Stimulated activated CD8-positive, alpha-beta memory T cell treated with anti-CD3 and anti-CD28 coated beads, Interleukin-4, amount 100 ng/mL, for 1 hour (primary cell): ENCODE measurements at regions not wholly inside any gene's neighbourhood (a gene's known extent, or its start where the extent isn't known, plus 50 kb on each side); places are given as distances from the start of the nearest gene placed in this dataset.
"Not testable (repeated sequence)": the region's sequence is repeated elsewhere in the genome, so short reads cannot be mapped to it uniquely, and the experiment has no call there.

ENCODE experiments used
- DNase-seq, 2 donors: peaks; one replicate each; pipeline ENCODE4 v3.0.0-alpha.2; 2020; ENCODE audit warnings: low read depth in 2 of 2, low spot score in 1 of 2

DNA sequence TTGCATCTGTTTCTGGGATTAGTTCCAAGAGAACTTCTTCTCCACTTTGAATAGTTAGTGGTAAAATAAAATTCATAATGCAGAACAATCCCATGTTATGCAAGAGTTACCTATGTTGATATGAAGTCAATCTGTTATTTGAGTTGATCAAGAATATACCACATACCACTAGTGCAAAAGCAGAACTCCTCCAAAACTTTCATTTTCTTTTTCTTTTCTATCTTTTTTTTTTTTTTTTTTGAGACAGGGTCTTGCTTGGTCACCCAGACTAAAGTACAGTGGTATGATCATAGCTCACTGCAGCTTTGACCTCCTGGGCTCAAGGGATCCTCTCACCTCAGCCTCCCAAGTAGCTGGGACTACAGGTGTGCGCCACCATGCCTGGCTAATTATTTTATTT, 78.8 kb upstream of the UMPS start:
- not testable (repeated sequence) for DNase-seq

DNA sequence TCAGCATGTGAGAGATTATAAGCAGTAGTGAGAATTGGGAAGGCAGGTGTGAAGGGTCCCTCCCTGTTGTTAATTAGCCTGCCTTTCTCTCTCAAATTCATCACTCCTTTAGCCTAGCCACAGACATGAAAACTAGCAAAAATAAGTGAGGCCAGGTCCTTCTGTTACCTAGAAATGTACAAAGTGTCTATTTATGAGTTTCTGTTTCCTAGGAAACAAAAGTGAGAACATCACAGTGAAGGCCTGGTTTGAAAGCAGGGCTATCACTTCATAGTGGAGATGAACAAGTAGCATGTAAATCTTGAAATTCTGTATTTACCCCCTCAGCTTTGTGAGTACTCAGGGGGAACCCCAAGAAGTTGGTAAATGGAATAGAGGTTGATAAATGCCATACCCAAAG, 78.2 kb upstream of the UMPS start:
- no peak for DNase-seq

DNA sequence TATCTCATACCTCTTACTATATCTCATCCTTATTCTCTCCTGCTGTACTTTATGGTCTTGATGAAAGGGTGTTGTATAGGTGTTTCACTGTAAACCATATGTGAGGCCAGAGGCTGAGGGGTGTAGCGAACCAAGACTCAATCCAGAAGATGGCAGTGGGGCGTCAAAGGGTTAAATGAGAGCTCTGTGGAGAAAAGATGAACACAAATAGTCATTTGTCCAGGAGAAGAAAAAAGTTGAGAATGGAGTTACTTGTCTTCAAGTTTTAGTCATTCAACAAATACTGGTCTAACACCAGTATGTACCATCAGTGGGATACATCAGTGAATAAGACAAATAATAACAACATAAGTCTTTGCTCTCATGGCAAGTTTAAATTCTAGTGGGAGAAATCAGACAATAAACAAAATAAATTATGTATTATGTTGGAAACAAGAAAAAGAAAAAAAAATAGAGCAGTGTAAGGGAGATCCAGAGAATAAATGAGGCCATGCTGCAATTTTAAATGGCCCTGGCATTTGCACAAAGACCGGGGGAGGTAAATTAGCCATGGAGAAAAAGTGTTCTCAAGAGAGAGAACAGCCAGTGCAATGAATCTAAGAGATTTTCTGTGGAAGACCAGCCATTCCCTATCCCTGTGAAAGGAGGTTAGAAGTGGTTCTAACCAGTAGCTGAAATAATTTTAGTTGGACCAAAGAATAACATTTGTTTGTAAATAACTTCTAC, 77.0 kb upstream of the UMPS start:
- DNase-seq, result no peak

DNA sequence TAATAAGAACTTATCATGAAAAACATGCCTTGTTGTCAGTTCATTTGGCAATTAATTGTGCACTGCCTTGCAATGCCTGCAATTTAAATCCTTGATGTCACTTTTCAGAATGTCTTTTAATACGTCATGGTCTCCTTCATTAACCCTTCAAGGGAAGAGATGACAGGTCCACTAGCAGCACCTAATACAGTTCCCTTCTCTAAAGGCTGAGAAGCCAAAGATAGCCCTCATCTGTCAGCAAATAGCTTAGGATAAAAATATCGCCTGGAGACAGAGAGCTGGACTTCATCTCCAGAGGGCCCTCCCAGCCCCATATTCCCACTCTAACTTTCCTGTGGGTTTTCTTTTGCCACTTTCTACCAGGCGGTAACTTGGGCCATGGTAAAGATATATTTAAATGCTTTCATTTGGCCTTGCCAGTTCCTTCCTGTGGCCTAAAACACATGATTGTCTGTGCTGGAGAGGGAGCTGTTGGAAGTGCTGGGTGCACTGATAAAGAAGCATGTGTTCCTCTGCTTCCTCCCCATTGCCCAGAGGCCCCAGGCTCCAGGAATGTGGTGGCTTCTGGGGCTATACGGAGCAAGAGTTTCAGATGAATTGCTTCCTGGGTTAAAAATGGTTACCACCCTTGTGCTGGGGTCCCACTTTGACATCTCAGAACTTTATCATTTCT, 76.3 kb upstream of the UMPS start:
- no peak for DNase-seq

DNA sequence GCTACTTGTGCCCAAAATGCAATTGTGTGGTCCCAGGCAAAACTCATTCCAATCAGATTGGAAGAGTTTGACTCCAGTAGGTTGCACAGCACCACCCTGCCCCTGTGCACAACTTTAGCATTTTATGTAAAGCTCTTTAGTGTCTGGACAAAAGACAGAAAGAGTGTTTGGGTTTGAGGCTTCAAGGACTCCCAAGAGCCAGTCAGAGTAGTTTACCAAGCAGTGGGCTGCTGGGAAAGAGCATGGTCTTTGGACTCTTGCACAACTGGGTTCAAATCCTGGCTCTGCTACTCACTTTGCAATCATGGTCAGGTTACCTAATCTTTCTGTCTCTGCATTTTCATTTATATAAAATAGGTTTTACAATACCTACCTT, 75.8 kb upstream of the UMPS start:
- no peak for DNase-seq

DNA sequence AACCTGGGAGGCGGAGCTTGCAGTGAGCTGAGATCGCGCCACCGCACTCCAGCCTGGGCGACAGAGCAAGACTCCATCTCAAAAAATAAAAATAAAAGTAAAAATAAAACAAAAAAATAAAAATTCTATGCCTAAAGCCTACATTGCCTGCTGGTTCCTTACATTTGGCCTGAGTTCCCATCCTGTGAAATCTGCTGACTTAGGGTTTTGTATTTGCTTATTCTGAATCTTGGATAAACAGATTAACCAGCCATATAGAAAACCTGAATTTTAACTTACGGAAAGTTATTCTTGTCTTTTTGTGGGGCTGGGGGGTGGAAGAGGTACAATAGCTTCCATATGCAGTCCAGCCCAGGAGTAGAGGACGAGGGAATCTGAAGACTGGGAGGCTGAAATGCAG, 73.7 kb upstream of the UMPS start:
- no peak for DNase-seq

DNA sequence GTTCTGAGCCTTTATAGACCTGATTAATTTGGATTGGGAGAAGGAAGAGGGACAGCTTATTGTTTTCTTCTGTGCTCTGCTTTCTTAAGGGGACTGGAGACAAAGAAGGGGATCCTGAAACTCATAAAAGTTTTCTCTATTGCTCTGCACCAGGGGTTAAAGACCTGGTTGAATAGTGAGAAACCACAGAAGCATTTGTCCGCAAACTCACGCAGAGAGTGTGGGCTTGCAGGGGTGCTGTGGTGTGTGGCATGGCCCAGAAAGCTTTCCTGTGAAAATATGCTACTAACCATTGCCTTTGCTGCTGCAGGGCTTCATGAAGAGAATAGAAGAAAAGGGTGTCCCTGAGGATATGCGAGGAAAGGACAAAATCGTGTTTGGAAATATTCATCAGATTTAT, 73.1 kb upstream of the UMPS start:
- DNase-seq, result no peak

DNA sequence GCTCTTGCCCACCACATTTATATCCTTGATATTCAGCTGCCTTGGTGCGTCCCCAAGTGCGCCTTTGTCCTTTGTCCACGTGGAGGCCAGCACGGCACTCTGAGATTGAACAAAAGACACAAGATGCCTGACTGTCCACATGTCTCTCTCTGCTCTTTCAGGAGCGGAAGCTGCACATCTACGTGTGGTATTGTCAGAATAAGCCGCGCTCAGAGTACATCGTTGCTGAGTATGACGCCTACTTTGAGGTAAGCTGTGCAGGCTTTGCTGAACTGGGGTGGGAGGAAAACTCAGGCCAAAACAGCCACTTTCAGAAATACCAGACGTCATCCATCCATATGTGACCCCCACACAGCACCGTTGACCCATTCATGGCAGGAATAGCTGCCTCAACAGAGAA, 72.0 kb upstream of the UMPS start:
- no peak for DNase-seq

DNA sequence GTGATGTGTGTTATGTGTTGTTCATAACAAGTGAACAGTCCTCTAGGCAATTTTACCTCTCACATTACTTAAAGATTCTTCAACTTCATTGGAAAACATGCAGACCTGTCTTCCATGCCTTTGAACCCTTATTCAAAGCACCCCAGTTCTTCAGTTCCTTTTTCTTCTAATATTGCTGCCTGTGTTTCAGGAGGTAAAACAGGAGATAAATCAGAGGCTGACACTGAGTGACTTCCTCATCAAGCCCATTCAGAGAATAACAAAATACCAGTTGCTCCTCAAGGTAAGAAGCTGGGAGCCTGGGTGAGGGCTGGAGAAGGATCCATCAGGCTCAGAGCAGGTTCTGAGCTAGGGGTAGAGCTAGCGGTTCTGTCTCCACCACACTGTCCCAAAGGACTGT, 71.1 kb upstream of the UMPS start:
- DNase-seq, result no peak

DNA sequence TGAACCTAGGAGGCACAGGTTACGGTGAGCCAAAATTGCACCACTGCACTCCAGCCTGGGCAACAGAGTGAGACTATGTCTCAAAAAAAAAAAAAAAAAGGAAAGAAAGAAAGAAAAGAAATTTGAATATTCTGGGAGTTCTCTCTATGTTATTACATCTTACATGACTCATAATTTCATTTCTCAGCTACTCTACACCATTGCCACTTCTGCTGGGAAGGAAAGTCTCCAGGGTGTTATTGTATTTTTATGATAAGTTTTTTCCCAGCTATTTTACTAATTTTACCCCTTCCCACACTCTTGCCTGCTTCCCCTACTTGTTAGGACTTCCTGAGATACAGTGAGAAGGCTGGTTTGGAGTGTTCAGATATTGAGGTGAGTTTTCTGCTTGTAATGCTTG, 69.7 kb upstream of the UMPS start:
- DNase-seq, result no peak

DNA sequence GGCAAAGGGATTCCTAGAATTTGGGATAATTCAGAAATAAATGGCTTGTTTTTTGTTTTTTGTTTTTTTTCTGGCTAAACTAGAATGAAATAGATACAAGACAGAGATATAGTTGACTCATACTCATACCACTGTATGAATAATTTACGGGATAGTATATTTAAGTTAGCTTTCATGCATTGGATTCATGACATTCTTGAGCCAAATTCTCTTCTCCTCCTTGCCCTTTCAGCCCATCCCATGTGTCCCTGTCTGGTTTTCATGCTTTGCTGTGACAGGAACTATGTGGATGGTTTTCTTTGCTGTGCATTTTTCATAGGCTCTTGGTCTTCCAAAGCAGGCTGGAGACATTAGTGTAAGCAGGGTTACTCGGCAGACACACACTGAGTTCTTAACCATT, 66.6 kb upstream of the UMPS start:
- DNase-seq, result no peak

DNA sequence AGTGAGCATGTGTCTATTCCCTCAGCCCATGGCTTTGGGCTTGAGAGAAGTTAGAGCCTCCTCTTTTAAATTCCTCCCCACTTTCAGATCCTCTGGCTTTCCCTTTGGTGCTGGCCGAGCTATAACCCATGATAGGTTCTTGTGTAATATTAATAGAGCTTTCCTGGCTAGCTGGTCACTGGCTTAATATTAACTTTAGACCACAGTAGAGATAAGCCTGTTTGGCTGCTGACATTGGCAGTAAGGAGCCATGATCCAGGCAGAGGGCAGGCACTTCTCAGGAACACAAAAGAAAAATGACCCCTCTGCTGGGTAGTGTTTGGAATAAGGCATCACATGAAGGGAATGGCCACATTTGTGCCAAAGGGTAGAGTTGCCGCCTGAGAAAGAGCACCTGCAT, 65.4 kb upstream of the UMPS start:
- DNase-seq, result no peak

DNA sequence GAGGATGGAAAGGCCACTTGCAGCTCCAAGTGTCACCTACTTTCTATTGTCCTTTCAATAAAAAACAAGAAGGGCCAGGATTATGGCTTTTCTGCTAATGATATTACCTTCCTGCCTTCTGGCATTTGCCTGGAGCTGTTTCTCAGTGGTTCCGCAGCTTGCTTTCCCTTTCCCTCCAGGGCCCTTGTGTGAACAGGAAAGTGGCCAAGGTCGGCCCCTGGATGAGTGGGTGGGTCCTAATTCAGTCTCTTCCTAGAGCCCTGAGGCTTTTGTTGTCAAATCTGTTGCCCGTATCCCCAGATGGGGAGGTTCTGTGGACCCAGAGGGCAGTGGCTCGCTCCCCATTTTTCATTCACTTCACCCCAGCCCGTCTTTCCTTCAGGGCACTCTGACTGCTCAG, 64.2 kb upstream of the UMPS start:
- no peak for DNase-seq

DNA sequence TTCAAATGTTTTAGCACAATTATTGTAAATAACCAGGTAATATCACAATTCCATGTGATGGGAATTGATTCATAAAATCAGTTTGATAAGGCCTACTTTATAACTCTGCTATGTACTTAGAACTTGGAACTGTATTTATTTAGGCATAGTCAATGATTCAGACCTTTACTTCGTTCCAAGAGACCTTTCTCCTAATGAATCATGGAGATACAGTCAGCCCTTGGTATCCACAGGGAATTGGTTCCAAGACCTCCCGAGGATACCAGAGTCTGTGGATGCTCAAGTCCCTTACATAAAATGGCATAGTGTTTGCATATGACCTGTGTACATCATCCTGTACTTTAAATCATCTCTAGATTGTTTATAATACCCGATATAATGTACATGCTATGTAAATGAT, 60.8 kb upstream of the UMPS start:
- no peak for DNase-seq

DNA sequence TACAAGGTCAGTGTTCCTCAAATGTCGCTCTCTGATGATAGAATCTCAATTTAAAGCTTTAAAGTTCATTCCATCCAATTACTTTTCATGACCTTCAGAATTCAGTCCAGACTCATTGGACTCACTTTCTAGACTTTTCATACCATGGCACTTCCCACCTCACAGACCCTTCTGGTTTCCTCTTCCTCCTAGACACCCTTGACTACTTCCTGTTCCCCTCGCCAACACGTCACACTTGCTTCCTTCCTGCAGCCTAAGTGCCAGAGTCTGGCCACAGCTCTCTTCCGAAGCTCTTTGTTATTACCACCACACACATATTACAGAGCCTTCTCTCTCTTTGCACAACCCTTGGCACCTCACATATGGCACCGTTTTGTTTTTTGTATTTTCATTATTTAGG, 59.1 kb upstream of the UMPS start:
- DNase-seq, result no peak

DNA sequence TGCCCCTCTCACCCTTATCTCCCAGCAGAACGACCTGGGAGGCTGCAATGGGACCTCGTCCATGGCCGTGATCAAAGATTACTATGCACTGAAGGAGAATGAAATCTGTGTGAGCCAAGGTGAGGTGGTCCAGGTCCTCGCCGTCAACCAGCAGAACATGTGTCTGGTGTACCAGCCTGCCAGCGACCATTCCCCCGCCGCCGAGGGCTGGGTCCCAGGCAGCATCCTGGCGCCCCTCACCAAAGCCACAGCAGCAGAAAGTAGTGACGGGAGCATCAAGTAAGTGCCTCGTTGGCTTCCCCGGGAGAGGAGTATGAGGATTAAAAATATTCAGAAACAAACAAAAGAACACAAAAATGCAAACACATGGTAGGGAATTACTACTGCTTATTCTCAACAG, 55.9 kb upstream of the UMPS start:
- no peak for DNase-seq

DNA sequence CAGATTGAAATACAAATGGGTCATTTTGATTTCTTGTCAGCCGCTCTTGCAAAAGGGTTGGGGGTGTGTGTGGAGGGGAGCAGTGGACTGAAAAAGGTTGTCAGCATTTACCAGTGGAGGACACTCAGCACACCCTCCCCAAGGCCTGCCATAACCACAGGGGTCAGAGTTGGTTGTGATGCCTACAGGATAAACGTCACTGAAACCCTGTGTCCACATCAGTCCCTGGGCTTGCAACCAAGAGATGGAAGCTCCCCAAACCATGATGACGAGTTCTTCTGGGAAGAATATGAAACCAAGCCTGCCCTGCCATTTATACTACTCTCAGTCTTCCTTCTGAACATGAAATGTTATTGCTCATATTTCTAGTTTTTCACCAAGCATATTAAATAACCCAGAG, 54.0 kb upstream of the UMPS start:
- no peak for DNase-seq

DNA sequence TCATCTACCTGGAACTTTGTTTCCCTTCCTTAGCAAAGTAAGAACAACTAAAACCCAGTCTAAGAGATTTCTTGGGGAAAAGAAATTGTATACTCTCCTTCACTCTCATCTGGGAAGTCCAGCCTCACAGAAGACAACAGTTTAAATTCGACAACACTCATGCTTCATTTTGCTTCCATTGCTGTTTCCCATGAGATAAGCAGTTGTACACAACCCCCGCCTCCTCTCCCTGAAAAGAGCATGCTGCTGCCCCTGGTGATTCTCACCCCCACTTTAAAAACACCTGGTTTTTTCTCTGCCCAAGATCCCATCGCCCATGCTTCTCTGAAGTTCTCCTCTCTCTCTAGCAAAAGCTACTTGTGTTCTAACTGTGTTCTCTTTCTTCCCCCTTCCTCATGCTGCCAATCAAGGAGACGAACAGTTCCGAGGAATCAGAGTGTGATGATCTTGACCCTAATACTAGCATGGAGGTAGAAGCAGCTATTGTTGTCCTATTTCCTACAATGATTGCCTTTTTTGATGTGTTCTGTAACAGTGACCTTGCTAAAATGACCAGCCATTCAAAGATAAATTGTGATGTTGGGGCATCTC, 51.1 kb upstream of the UMPS start:
- DNase-seq, result no peak
